ENCODE measurements at regions not wholly inside any gene's neighbourhood (a gene's known extent, or its start where the extent isn't known, plus 50 kb on each side); places are given as distances from the start of the nearest gene placed in this dataset.
"Not testable (repeated sequence)": the region's sequence is repeated elsewhere in the genome, so short reads cannot be mapped to it uniquely, and the experiment has no call there.

DNA sequence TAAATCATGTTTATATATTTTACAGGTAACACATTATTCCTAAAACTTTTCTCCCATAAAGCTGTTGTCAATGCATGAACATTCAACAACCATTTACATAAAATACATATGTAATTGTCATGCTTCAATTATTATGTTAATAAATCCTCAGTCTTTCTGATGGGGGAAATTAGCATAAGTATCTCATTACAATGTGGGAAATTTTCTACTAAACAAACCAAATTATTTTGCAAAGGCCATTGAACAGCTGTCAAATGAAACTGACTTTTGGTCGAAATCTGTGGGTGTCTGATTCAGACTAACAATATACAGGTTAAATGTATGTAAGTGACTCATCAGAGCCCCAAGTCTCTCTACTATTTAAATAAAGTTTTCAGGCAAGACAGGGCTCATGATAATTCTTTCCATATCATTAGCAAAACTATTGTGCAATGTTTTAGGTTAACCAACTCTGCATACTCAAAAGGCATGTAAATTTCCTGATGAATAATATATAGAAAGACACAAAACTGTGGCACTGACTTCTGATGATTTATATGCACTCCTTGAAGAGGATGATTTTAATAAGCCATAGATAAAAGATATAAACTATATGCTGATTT lies 795.3 kb upstream of the AADAT start:
- Histone ChIP-seq H3K36me3 (ENCODE audit: control insufficient read depth, insufficient read depth, low read length) (no peaks in the 10 kb centered on the region), H3K9me3 (ENCODE audit: control insufficient read depth, low read length) (no peaks in the 10 kb centered on the region), H3K4me3 (ENCODE audit: low read depth, low read length) (no peak overlapping the region), H3K27me3 (ENCODE audit: control insufficient read depth, insufficient read depth, low read length) (no peaks in the 10 kb centered on the region), H3K27ac (no peak overlapping the region), H3K4me1 (no peaks in the 10 kb centered on the region), H3K79me2 (no peaks in the 10 kb centered on the region), H3K4me2 (ENCODE audit: low read length) (no peak overlapping the region), H2AFZ (no peak overlapping the region), H3K9ac (no peak overlapping the region)
- TF ChIP-seq, protein P1, sequence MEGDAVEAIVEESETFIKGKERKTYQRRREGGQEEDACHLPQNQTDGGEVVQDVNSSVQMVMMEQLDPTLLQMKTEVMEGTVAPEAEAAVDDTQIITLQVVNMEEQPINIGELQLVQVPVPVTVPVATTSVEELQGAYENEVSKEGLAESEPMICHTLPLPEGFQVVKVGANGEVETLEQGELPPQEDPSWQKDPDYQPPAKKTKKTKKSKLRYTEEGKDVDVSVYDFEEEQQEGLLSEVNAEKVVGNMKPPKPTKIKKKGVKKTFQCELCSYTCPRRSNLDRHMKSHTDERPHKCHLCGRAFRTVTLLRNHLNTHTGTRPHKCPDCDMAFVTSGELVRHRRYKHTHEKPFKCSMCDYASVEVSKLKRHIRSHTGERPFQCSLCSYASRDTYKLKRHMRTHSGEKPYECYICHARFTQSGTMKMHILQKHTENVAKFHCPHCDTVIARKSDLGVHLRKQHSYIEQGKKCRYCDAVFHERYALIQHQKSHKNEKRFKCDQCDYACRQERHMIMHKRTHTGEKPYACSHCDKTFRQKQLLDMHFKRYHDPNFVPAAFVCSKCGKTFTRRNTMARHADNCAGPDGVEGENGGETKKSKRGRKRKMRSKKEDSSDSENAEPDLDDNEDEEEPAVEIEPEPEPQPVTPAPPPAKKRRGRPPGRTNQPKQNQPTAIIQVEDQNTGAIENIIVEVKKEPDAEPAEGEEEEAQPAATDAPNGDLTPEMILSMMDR (IDR thresholded peaks at IDR 0.05) = no peak

DNA sequence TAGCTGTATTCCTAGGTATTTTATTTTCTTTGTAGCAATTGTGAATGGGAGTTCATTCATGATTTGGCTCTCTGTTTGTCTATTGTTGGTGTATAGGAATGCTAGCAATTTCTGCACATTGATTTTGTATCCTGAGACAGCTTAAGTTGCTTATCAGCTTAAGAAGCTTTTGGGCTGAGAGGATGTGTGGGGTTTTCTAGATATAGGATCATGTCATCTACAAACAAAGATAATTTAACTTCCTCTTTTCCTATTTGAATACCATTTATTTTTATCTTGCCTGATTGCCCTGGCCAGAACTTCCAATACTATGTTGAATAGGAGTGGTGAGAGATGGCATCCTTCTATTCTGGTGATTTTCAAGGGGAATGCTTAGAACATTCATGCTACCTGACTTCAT lies 791.9 kb upstream of the AADAT start:
- not testable (repeated sequence) for H3K27ac ChIP-seq; H3K36me3 ChIP-seq (ENCODE audit: control insufficient read depth, insufficient read depth, low read length); H3K79me2 ChIP-seq; H3K4me2 ChIP-seq (ENCODE audit: low read length); H3K9ac ChIP-seq; H3K4me1 ChIP-seq; H3K4me3 ChIP-seq (ENCODE audit: low read depth, low read length); H2AFZ ChIP-seq; H3K27me3 ChIP-seq (ENCODE audit: control insufficient read depth, insufficient read depth, low read length); H3K9me3 ChIP-seq (ENCODE audit: control insufficient read depth, low read length)

DNA sequence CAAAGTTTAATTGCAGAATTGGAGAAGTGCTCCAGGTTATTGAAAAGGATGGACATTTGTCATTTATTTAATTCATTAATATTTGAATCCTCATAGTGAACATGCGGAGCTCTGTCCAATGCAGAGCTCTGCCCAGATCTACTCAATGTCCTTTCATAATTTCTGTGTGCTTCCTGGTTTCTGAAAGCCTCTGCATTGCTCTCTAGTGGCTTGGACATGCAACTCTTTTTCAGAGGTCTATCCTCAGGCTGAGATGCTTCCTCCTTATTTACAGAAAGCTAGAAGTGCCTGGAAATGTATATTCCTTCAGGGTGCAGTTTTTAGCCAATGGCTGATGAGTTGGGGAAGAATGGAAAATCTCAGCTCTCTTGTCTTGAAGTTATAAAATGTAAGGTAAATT lies 786.1 kb upstream of the AADAT start:
- H3K9ac ChIP-seq = no peak overlapping the region
- TF ChIP-seq, protein P1 (IDR thresholded peaks at IDR 0.05) = no peak
- no peaks in the 10 kb centered on the region for H3K36me3 ChIP-seq (ENCODE audit: control insufficient read depth, insufficient read depth, low read length)
- H3K79me2 ChIP-seq = no peaks in the 10 kb centered on the region
- no peak overlapping the region for H3K27ac ChIP-seq
- H3K9me3 ChIP-seq (ENCODE audit: control insufficient read depth, low read length) = no peaks in the 10 kb centered on the region
- H3K27me3 ChIP-seq (ENCODE audit: control insufficient read depth, insufficient read depth, low read length) = no peaks in the 10 kb centered on the region
- H3K4me3 ChIP-seq (ENCODE audit: low read depth, low read length) = no peak overlapping the region
- no peak overlapping the region for H2AFZ ChIP-seq
- H3K4me1 ChIP-seq = no peaks in the 10 kb centered on the region
- no peak overlapping the region for H3K4me2 ChIP-seq (ENCODE audit: low read length)

DNA sequence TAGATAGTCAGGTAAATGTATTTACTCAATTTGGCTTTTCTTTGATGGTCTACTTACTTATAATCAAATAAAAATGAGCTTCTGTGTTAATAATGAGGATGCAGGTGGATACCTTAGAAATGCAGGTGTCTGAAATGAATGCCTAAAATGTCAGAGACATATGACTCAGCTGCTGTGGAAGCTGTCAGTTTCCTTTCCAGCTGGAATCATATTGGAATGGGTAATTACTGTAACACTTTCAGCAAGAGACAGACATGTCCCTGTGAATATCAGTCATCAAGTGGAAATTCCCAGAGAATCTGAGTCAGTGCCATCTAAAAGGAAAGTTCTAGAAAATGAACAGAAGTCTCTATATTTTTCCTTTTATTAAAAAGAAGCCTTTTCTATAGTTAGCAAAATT lies 783.0 kb upstream of the AADAT start:
- Histone ChIP-seq H3K27ac (no peak overlapping the region), H3K4me2 (ENCODE audit: low read length) (no peak overlapping the region), H3K79me2 (no peaks in the 10 kb centered on the region), H3K4me1 (no peaks in the 10 kb centered on the region), H3K4me3 (ENCODE audit: low read depth, low read length) (no peak overlapping the region), H3K9ac (no peak overlapping the region), H3K27me3 (ENCODE audit: control insufficient read depth, insufficient read depth, low read length) (no peaks in the 10 kb centered on the region), H2AFZ (no peak overlapping the region), H3K36me3 (ENCODE audit: control insufficient read depth, insufficient read depth, low read length) (no peaks in the 10 kb centered on the region), H3K9me3 (ENCODE audit: control insufficient read depth, low read length) (no peaks in the 10 kb centered on the region)
- TF ChIP-seq, protein P1 (IDR thresholded peaks at IDR 0.05) = no peak

DNA sequence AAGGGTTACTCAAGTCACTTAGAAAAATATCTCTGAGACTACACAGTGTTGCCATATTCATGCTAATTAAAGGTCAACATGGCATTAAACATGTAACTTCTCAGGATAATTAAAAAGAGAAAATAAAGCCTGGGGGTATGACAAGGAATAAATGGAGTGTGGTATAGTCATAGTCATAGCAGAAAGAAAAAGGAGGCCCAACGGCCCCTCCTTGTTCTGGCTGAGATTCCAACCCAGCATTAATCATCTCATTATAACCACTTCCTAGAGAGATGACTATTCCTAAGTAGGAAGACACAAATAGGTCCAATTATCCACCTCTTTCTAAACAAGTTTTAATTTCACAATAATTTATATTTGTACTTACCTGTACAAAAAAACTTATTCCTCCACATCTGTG lies 778.4 kb upstream of the AADAT start:
- Histone ChIP-seq H3K9ac (no peak overlapping the region), H2AFZ (no peak overlapping the region), H3K4me1 (no peaks in the 10 kb centered on the region), H3K27me3 (ENCODE audit: control insufficient read depth, insufficient read depth, low read length) (no peaks in the 10 kb centered on the region), H3K27ac (no peak overlapping the region), H3K9me3 (ENCODE audit: control insufficient read depth, low read length) (no peaks in the 10 kb centered on the region), H3K4me3 (ENCODE audit: low read depth, low read length) (no peak overlapping the region), H3K79me2 (no peaks in the 10 kb centered on the region), H3K36me3 (ENCODE audit: control insufficient read depth, insufficient read depth, low read length) (no peaks in the 10 kb centered on the region), H3K4me2 (ENCODE audit: low read length) (no peak overlapping the region)
- TF ChIP-seq, protein P1 (IDR thresholded peaks at IDR 0.05) = no peak

All from parathyroid adenoma (tissue), 2 donors.